HepG2 (cell line): ENCODE measurements at regions not wholly inside any gene's neighbourhood (a gene's known extent, or its start where the extent isn't known, plus 50 kb on each side); places are given as distances from the start of the nearest gene placed in this dataset.

Source experiments
- ATAC-seq: fragments of 200-7000 bp; cut with Tn5 transposase; 3 replicates; pipeline ENCODE4 v1.9.1; 2020; ENCODE audit warnings: mild to moderate bottlenecking, moderate library complexity
- BruUV-seq: library from RNA; stranded (reverse); fragments of 400-500 nt; replicated peaks from 2 replicates; lab custom pipeline; 2021; lab: Mats Ljungman, UMichigan
- CTCF ChIA-PET: fragments of 300-600 bp; formaldehyde crosslinking; extraction: SDS; loops from one replicate; lab custom pipeline; 2021; ENCODE audit warnings: low total read pairs, inconsistent platforms, low intra/inter-chr PET ratio; lab: Yijun Ruan, JAX
- POLR2A ChIA-PET: fragments of 350-600 bp; sonication (Branson Sonifier 250); formaldehyde crosslinking; loops from one replicate; lab custom pipeline; 2020; ENCODE audit warnings: antibody characterized with exemption, inconsistent platforms; lab: Yijun Ruan, JAX
- DNase-seq: peaks from one replicate; pipeline ENCODE4 v3.0.0-alpha.2; 2015; ENCODE audit warnings: low spot score
- FAIRE-seq: peaks from 3 replicates; lab custom pipeline; 2011; peaks lifted over from hg19 to GRCh38; lab: Jason Lieb, UNC
- H2AFZ ChIP-seq: one replicate; pipeline ENCODE4 v1.6.1; 2011; ENCODE audit warnings: low read length, inconsistent platforms
- H3K27ac ChIP-seq: fragments of 300-600 bp; 3 replicates; pipeline ENCODE4 v1.8.0; 2011; ENCODE audit warnings: mixed run types, mild to moderate bottlenecking, mixed read lengths, low read length, inconsistent platforms; ENCODE audit not compliant: insufficient read depth; ENCODE audit errors: extremely low read length
- H3K27me3 ChIP-seq, 2 experiments: fragments of 200-600 bp in 1 of 2; 2 replicates in 1 of 2; 3 replicates in 1 of 2; pipeline versions ENCODE4 v1.6.0 to v1.8.0; 2011; ENCODE audit warnings: low read length in 2 of 2, mild to moderate bottlenecking in 2 of 2, moderate library complexity in 2 of 2, inconsistent platforms in 1 of 2; ENCODE audit not compliant: insufficient read depth in 2 of 2, control insufficient read depth in 1 of 2
- H3K36me3 ChIP-seq, 2 experiments: fragments of 200-600 bp in 1 of 2; replicated peaks in 1 of 2; 2 replicates in 1 of 2; 3 replicates in 1 of 2; pipeline versions ENCODE4 v1.5.1 to v1.8.0; 2011; ENCODE audit warnings: low read length in 2 of 2, inconsistent platforms in 1 of 2; ENCODE audit not compliant: insufficient read depth in 2 of 2, control insufficient read depth in 1 of 2
- H3K4me1 ChIP-seq: 2 replicates; pipeline ENCODE4 v1.5.1; 2012; ENCODE audit warnings: low read length, inconsistent platforms; ENCODE audit not compliant: insufficient read depth
- H3K4me2 ChIP-seq: 2 replicates; pipeline ENCODE4 v1.6.0; 2011; ENCODE audit warnings: low read depth, low read length, inconsistent platforms
- H3K4me3 ChIP-seq, 3 experiments: fragments of 200-600 bp in 1 of 3; sonication (generic), shearing (Covaris generic) in 1 of 3; replicated peaks in 1 of 3; 2 replicates each; pipeline ENCODE4 v1.5.1; 2011 to 2016; ENCODE audit warnings: low read length in 3 of 3, inconsistent platforms in 2 of 3, low read depth in 2 of 3, mild to moderate bottlenecking in 2 of 3, control low read depth in 1 of 3, mixed read lengths in 1 of 3; ENCODE audit not compliant: insufficient read depth in 1 of 3
- H3K79me2 ChIP-seq: one replicate; pipeline ENCODE4 v1.6.1; 2011; ENCODE audit warnings: low read length, inconsistent platforms; ENCODE audit not compliant: insufficient read depth
- H3K9ac ChIP-seq: 2 replicates; pipeline ENCODE4 v1.6.0; 2011; ENCODE audit warnings: mild to moderate bottlenecking, low read depth, low read length, inconsistent platforms; ENCODE audit not compliant: insufficient read depth
- H3K9me3 ChIP-seq: 2 replicates; pipeline ENCODE4 v1.5.1; 2012; ENCODE audit warnings: mild to moderate bottlenecking, low read length
- H4K20me1 ChIP-seq: 2 replicates; pipeline ENCODE4 v1.6.0; 2011; ENCODE audit warnings: inconsistent platforms, mild to moderate bottlenecking, low read length, moderate library complexity; ENCODE audit not compliant: insufficient read depth
- NR1H2 ChIP-seq: sonication (generic); formaldehyde crosslinking; IDR thresholded peaks from 2 replicates; pipeline ENCODE4 v1.8.1; 2022; ENCODE audit warnings: low read depth, missing genetic modification reagents, borderline replicate concordance
- POLR2AphosphoS2 ChIP-seq: IDR thresholded peaks from 2 replicates; pipeline ENCODE4 v1.6.1; 2011; ENCODE audit warnings: low read depth, low read length, improper control_type of control experiment
- RCOR2 ChIP-seq: IDR thresholded peaks from 2 replicates; pipeline ENCODE4 v1.6.1; 2016; ENCODE audit warnings: missing biosample characterization, missing genetic modification reagents
- SMAD3 ChIP-seq: sonication (generic); formaldehyde crosslinking; IDR thresholded peaks from 2 replicates; pipeline ENCODE4 v1.4.0; 2020; ENCODE audit warnings: missing genetic modification reagents
- ZBTB8A ChIP-seq: sonication (generic); formaldehyde crosslinking; IDR thresholded peaks from 2 replicates; pipeline ENCODE4 v1.4.0; 2020; ENCODE audit warnings: mild to moderate bottlenecking, low read depth, missing genetic modification reagents, borderline replicate concordance
- ZNF260 ChIP-seq: sonication (generic); formaldehyde crosslinking; IDR thresholded peaks from 2 replicates; pipeline ENCODE4 v1.4.0; 2020; ENCODE audit warnings: missing genetic modification reagents, low read depth, mild to moderate bottlenecking, borderline replicate concordance
- ZNF383 ChIP-seq: sonication (generic); formaldehyde crosslinking; IDR thresholded peaks from 2 replicates; pipeline ENCODE4 v1.4.0; 2020; ENCODE audit warnings: missing genetic modification reagents, mild to moderate bottlenecking, borderline replicate concordance
- ZNF501 ChIP-seq: sonication (generic); formaldehyde crosslinking; IDR thresholded peaks from 2 replicates; pipeline ENCODE4 v1.5.1; 2020; ENCODE audit warnings: mild to moderate bottlenecking, moderate library complexity, missing genetic modification reagents
- ZNF619 ChIP-seq: sonication (generic); formaldehyde crosslinking; IDR thresholded peaks from 2 replicates; pipeline ENCODE4 v1.4.0; 2020; ENCODE audit warnings: mild to moderate bottlenecking, missing genetic modification reagents
- ZNF747 ChIP-seq: sonication (generic); formaldehyde crosslinking; IDR thresholded peaks from 2 replicates; pipeline ENCODE4 v1.8.1; 2023; ENCODE audit warnings: missing genetic modification reagents, mild to moderate bottlenecking, borderline replicate concordance
- WGBS: methylation state at CpG from one replicate; pipeline ENCODE4 v1.1.6; 2017; ENCODE audit warnings: low lambda C conversion rate; 5-methylcytosine and 5-hydroxymethylcytosine counted together
- in situ Hi-C: cut with HindIII; loops from 2 replicates; pipeline ENCODE4 v1.10.0; 2017; ENCODE audit warnings: low pct_unique_long_range_greater_than_20kb; ENCODE audit not compliant: extremely low pct_ligation_motif_present
- intact Hi-C: fragments of 100-400 bp; cut with micrococcal nuclease; formaldehyde crosslinking; loops from one replicate; pipeline ENCODE4 v1.10.0; 2022; ENCODE audit not compliant: unreplicated experiment
- TF ChIP-seq, protein P1 (sequence below), 2 experiments: fragments of 450-650 bp in 1 of 2; sonication (generic) in 1 of 2; formaldehyde crosslinking; IDR thresholded peaks; 2 replicates each; pipeline versions ENCODE4 v1.5.0 to v1.8.0; 2020 to 2022; ENCODE audit warnings: mild to moderate bottlenecking in 1 of 2, missing genetic modification reagents in 1 of 2
- TF ChIP-seq, protein P2 (sequence below): sonication (generic); formaldehyde crosslinking; IDR thresholded peaks from 2 replicates; pipeline ENCODE4 v1.4.0; 2020; ENCODE audit warnings: missing genetic modification reagents, borderline replicate concordance

DNA sequence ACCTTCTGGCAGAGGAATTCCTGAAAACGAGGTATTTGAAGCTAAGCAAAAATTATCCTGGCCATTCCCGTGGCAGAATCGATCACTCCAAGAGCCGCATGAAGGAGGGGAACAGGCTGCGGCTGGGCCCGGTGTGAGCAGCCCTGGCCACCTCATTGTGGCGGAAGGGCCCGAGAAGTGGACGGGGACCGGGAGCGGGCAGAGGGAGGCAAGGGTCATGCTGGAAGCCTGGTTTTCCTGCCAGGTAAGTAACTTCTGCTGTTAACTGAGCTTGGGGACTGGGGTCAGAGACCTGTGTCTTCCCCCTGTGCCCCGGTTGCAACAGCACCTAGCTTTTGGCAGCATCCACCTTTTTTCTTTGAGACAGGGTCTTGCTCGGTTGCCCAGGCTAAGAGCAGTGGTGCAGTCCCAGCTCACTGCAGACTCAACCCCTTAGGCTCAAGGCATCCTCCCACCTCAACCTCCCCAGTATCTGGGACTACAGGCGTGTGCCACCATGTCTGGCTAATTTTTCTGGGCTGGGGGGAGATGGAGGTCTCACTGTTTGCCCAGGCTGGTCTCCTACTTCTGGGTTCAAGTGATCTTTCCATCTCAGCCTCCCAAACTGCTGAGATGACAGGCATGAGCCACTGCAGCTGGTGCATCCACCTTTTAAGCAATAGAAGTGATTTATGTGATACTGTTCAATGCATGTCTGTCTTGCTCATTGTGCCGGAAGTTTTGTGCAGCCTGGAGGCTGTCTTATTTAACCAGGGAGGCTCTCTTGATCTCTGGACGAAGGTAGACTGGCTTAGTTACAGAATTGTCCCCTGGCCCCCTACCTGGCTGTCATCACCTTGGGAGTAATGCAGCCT is 174.0 kb upstream of the MYL2 start:
- Histone ChIP-seq H3K4me2 (no peak overlapping the region), H3K27ac (no peak overlapping the region), H3K27me3 (peaks cover 0 to 41% of the 10 kb centered on the region in 2 experiments; a peak in 3 of 5 replicates), H3K79me2 (no peaks in the 10 kb centered on the region), H3K4me1 (no peaks in the 10 kb centered on the region), H3K9me3 (no peaks in the 10 kb centered on the region), H3K4me3 (no peak overlapping the region), H2AFZ (no peak overlapping the region), H3K9ac (no peak overlapping the region), H4K20me1 (no peaks in the 10 kb centered on the region), H3K36me3 (no peaks in the 10 kb centered on the region)
- DNase-seq (no peak), ATAC-seq (no peak), FAIRE-seq (no peak)
- ChIA-PET POLR2A (no interaction called here), CTCF (no interaction called here)
- BruUV-seq, result no TSS peak
- TF ChIP-seq RCOR2 (no peak), NR1H2 (no peak), SMAD3 (CRISPR knock-in tag) (no peak)
- 15% methylated on average over 12 of the region's 16 CpGs for WGBS
- in situ Hi-C loops, result no loop called here
- intact Hi-C loops, result no loop called here

DNA sequence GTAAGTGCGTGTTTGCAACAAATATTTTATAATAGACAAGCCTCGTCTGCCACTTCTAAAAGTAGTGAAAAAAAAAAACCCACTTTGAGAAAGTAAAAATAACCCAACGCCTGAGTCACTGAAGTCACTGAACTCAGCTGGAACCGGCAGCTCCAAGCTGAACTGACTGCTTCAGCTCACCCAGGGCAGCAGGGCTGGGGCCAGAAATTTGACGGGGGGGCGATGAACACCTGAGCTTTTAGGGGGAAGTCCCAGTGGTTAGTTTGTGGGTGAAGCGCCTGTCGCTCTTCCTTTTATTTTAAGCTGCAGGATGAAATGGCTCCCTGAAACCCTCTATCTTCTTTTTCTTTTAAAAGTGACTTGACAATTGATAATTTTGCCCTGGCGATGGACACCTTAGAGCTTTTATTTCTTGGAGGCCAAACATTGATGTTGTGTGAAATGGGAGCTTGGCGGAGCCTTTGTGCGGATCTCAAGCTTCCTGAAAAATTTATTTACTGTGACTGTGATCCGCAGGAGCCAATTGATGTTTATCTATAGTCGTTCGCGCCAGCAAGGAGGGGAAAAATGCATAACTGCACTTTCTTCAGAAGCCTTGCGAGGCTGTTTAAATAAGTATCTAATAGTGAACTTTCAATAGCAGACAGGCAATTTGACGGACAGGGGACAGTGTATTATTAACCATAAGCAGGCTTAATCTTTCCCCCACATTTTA is 173.2 kb upstream of the MYL2 start:
- no TSS peak for BruUV-seq
- intact Hi-C loops (no loop called here), in situ Hi-C loops (no loop called here)
- POLR2A ChIA-PET, result no interaction called here
- Histone ChIP-seq H3K9ac (no peak overlapping the region), H4K20me1 (no peaks in the 10 kb centered on the region), H3K4me2 (no peak overlapping the region), H3K79me2 (no peaks in the 10 kb centered on the region), H3K27me3 (peaks cover 0 to 34% of the 10 kb centered on the region in 2 experiments; a peak in 3 of 5 replicates), H3K27ac (no peak overlapping the region), H3K4me1 (no peaks in the 10 kb centered on the region), H3K4me3 (no peak overlapping the region), H2AFZ (no peak overlapping the region), H3K36me3 (no peaks in the 10 kb centered on the region), H3K9me3 (no peaks in the 10 kb centered on the region)
- no peak for DNase-seq
- WGBS, result 46% methylated on average over 16 of the region's 17 CpGs
- FAIRE-seq, result no peak
- no peak for ATAC-seq
- CTCF ChIA-PET, result no interaction called here
- no peak for TF ChIP-seq ZNF619 (CRISPR knock-in tag)
- TF ChIP-seq, protein P1, sequence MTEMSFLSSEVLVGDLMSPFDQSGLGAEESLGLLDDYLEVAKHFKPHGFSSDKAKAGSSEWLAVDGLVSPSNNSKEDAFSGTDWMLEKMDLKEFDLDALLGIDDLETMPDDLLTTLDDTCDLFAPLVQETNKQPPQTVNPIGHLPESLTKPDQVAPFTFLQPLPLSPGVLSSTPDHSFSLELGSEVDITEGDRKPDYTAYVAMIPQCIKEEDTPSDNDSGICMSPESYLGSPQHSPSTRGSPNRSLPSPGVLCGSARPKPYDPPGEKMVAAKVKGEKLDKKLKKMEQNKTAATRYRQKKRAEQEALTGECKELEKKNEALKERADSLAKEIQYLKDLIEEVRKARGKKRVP (CRISPR knock-in tag; IDR thresholded peaks at IDR 0.05), result no peak
- no peak for TF ChIP-seq ZNF747 (CRISPR knock-in tag)
- no peak for TF ChIP-seq ZNF260 (CRISPR knock-in tag)
- TF ChIP-seq ZNF383 (CRISPR knock-in tag), result no peak
- TF ChIP-seq ZNF501, result no peak
- TF ChIP-seq, protein P2, sequence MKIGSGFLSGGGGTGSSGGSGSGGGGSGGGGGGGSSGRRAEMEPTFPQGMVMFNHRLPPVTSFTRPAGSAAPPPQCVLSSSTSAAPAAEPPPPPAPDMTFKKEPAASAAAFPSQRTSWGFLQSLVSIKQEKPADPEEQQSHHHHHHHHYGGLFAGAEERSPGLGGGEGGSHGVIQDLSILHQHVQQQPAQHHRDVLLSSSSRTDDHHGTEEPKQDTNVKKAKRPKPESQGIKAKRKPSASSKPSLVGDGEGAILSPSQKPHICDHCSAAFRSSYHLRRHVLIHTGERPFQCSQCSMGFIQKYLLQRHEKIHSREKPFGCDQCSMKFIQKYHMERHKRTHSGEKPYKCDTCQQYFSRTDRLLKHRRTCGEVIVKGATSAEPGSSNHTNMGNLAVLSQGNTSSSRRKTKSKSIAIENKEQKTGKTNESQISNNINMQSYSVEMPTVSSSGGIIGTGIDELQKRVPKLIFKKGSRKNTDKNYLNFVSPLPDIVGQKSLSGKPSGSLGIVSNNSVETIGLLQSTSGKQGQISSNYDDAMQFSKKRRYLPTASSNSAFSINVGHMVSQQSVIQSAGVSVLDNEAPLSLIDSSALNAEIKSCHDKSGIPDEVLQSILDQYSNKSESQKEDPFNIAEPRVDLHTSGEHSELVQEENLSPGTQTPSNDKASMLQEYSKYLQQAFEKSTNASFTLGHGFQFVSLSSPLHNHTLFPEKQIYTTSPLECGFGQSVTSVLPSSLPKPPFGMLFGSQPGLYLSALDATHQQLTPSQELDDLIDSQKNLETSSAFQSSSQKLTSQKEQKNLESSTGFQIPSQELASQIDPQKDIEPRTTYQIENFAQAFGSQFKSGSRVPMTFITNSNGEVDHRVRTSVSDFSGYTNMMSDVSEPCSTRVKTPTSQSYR, result no peak
- no peak for TF ChIP-seq POLR2AphosphoS2
- no peak for TF ChIP-seq ZBTB8A
